PC-9 (cell line): ENCODE measurements at regions not wholly inside any gene's neighbourhood (a gene's known extent, or its start where the extent isn't known, plus 50 kb on each side); places are given as distances from the start of the nearest gene placed in this dataset.
"Not testable (repeated sequence)": the region's sequence is repeated elsewhere in the genome, so short reads cannot be mapped to it uniquely, and the experiment has no call there.

Source experiments
- EZH2 ChIP-seq: fragments of 200-600 bp; sonication (generic); IDR thresholded peaks from 2 replicates; pipeline ENCODE4 v1.8.0; 2017; ENCODE audit warnings: antibody characterized with exemption, low read depth
- TF ChIP-seq, protein P1 (sequence below): fragments of 200-600 bp; sonication (generic); conservative IDR thresholded peaks from 2 replicates; pipeline ENCODE4 v1.6.1; 2017; ENCODE audit warnings: mixed run types, antibody characterized with exemption, mild to moderate bottlenecking, moderate library complexity

DNA sequence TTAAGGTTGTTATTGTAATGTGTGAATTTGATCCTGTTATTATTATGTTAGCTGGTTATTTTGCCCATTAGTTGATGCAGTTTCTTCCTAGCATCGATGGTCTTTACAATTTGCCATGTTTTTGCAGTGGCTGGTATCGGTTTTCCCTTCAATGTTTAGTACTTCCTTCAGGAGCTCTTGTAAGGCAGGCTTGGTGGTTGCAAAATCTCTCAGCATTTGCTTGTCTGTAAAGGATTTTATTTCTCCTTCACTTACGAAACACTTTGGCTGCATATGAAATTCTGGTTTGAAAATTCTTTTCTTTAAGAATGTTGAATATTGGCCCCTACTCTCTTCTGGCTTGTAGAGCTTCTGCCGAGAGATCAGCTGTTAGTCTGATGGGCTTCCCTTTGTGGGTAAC, 2241.4 kb upstream of the AGA start:
- TF ChIP-seq, protein P1, sequence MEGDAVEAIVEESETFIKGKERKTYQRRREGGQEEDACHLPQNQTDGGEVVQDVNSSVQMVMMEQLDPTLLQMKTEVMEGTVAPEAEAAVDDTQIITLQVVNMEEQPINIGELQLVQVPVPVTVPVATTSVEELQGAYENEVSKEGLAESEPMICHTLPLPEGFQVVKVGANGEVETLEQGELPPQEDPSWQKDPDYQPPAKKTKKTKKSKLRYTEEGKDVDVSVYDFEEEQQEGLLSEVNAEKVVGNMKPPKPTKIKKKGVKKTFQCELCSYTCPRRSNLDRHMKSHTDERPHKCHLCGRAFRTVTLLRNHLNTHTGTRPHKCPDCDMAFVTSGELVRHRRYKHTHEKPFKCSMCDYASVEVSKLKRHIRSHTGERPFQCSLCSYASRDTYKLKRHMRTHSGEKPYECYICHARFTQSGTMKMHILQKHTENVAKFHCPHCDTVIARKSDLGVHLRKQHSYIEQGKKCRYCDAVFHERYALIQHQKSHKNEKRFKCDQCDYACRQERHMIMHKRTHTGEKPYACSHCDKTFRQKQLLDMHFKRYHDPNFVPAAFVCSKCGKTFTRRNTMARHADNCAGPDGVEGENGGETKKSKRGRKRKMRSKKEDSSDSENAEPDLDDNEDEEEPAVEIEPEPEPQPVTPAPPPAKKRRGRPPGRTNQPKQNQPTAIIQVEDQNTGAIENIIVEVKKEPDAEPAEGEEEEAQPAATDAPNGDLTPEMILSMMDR = not testable (repeated sequence)
- not testable (repeated sequence) for TF ChIP-seq EZH2
